RPMI7951 (cell line): ENCODE measurements at regions not wholly inside any gene's neighbourhood (a gene's known extent, or its start where the extent isn't known, plus 50 kb on each side); places are given as distances from the start of the nearest gene placed in this dataset.
A peak's percentile ranks its signal among the peaks of the same experiment; 100 is the strongest.
"Not testable (repeated sequence)": the region's sequence is repeated elsewhere in the genome, so short reads cannot be mapped to it uniquely, and the experiment has no call there.

ENCODE experiments used
- DNase-seq: peaks from one replicate; pipeline ENCODE4 v3.0.0-alpha.2; 2012; ENCODE audit warnings: low read depth

DNA sequence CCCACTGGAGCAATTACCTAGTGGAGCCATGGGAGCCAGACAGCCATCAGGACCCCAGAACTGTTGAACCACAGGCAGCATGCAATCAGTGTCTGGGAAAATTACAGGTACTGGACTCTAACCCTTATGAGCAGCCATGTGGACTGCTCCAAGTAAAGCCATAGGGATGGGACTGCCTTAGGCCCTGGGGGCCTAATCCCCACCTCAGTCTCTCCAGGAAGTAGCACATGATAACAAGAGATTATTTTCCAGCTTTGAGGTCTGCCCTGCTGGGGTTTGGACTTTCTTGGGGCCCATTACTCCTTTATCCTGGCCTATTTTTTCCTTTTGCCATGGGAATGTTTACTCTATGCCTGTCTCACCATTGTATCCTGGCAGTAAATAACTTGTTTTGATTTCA is 226.8 kb downstream of the AEBP2 start:
- DNase-seq = no peak

DNA sequence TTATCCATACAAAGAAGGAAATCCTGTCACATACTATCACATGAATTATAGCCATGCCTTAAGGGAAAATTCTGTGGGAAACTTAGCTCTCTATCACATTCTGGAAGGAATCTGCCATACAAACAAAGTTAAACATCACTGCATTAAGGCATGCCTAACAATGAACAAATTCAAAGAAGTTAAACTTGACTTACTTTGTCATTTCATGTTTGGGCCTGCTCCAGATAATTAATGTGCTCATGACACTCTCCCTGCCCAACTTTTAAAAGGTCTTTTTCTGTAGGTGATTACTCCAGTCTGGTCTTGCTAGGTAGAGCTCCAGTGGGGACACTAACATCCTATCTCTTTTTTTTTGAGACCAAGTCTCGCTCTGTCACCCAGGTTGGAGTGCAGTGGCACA is 230.5 kb downstream of the AEBP2 start:
- DNase-seq = no peak

DNA sequence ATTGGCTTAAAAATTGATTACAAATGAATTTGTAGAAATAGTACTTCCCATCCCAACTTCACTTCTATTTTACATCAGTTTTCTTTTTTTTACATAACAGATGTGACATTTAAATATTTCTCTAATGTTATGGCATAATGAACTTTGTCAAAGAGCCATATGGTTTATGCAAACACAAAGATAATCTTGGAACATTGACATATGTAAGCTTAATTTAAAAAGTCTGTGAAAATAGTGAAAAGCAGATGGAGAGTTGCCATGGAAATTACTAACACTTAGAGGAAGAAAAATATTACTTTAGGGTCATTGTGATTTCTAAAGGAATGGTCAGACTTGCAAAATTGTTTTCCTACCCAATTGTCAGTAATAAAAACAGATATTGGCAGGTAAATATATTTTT is 232.4 kb downstream of the AEBP2 start:
- no peak for DNase-seq

DNA sequence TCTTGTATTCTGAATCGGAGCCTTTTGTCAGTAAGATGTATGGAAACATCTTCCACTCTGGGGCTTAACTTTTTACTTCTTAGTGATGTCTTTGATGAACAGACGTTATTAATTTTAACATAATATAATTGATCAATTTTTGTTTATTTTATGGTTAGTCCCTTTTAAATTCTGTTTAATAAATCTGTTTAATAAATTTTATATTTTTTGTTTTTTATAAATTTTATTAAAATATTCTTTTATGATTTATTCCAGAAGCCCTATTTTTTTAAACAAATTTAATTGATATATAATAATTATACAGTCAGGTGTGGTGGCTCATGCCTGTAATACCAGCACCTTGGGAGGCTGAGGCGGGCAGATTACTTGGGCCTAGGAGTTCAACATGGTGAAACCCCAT is 235.1 kb downstream of the AEBP2 start:
- DNase-seq = no peak

DNA sequence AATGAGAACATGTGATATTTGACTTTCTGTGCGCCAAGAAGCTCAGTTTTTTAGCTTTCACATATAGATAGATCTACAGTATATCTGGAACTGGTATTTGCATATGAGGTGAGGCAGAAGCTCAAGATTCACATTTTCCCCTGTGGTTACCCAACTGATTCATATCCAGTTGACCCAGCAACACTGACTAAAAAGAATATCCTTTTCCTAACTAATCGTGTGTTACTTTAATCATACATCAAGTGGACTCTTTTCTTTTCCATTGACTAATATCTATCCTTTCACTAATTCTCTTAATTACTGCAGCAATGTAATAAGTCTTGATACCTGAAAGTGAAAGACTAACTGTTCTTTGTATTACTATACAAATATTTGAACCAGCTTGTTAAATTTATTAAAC is 236.1 kb downstream of the AEBP2 start:
- DNase-seq = no peak

DNA sequence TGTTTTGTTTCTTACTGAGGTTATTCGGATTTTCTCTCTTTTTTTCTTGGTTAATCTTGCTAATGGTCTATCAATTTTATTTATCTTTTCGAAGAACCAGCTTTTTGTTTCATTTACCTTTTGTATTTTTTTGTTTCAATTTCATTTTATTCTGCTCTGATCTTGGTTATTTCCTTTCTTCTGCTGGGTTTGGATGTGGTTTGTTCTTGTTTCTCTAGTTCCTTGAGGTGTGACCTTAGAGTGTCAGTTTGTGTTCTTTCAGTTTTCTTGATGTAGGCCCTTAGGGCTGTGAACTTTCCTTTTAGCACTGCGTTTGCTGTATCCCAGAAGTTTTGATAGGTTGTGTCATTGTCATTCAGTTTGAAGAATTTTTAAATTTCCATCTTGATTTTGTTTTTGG is 239.2 kb downstream of the AEBP2 start:
- not testable (repeated sequence) for DNase-seq

DNA sequence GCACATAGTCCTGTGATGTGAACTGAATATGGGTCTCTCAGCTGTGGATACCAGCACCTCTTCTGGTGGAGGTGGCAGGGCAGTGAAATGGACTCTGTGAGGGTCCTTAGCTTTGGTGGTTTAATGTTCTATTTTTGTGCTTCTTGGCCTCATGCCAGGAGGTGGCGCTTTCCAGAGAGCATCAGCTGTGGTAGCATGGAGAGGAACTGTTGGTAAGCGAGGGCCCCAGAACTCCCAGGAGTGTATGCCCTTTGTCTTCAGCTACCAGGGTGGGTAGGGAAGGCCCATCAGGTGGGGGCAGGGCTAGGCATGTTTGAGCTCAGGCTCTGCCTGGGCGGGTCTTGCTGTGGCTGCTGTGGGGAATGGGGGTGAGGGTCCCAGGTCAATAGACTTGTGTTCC is 241.7 kb downstream of the AEBP2 start:
- no peak for DNase-seq

DNA sequence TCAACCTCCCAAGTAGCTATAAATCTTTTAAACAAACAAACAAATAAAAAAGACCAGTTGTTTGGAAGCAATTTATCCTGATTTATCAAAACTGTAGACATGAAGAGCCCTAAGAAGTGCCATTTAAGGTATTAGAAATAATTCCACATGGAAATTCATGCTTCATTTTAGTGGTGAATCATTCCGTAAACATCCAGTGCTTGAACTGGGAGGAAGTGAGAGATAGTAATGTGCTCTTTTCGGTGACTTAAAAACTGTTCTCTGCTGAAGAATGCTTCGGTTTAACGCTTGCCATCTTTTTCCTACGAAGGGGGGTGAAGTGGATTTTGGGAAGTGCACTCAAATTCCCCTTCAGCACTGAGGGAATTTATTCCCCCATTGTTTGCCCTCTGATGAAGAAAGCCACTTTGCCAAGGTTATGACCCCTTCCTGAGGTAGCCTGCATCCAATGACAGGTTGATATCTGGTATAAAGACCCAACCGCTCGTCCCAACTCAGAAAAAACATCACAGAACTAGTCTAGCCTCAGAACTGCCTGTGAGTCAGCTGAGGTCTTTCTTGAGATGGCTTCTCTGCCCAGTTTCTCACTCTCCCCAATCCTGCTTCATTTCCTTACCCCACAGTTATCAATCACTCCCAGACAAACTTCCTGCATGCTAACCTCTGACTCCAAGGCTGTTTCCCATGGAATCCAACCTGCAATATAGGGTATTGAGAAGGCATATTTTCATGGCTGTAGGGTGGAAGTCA is 244.1 kb downstream of the AEBP2 start:
- peak; percentile 68 for DNase-seq

DNA sequence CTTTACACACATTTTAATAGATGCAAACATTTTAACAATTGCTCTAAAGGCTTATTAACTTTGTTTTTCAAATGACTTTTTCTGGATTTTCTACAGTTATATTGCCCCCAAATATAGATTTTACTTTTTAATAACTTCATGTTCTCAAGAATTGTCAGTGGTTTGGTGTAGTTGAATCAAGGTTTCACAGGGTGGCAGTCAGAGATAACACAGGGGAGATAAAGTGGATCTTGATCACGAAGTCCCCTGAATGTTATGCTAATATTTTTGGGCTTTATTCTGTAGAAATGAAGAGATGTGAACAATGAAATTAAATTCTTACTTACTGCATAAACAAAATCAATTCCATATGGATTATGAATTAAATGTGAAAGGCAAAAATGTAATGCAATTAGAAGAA is 248.1 kb downstream of the AEBP2 start:
- DNase-seq = no peak

DNA sequence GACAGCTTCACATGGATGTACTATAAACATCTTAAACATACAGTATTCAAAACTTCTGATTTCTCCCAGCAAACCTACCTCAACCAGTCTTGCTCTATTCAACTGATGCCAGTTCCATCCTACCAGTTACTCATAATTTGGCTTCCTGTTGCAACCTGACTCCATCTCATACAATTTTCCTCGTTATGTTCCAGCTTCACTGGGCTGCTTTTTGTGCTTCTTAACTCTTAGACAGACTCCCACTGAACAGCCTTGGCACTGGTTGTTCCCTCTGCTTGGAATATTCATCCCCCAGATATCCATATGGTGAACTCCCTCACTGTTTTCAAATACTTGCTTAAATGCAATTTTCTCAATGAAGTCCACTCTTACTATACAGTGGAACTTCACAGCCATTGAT is 249.2 kb downstream of the AEBP2 start:
- DNase-seq = no peak

DNA sequence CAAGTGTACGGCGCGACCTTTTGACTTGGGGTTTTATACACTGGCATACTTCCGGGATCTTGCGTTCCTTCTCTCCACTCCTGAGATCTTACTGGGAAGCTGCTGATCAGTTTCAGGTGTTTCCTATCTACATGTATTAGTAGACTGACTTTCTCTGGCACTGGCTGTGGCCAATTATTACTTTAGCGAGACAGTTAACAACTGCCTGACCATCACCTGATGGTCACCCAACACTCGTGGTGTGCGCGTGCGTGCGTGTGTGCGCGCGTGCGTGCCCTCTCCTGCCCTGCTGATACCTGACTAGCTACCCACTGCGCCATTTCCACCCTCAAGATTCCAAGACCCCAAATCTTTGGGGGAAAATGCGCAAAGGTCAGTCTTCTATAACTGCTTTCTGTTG is 249.9 kb downstream of the AEBP2 start:
- DNase-seq = no peak

DNA sequence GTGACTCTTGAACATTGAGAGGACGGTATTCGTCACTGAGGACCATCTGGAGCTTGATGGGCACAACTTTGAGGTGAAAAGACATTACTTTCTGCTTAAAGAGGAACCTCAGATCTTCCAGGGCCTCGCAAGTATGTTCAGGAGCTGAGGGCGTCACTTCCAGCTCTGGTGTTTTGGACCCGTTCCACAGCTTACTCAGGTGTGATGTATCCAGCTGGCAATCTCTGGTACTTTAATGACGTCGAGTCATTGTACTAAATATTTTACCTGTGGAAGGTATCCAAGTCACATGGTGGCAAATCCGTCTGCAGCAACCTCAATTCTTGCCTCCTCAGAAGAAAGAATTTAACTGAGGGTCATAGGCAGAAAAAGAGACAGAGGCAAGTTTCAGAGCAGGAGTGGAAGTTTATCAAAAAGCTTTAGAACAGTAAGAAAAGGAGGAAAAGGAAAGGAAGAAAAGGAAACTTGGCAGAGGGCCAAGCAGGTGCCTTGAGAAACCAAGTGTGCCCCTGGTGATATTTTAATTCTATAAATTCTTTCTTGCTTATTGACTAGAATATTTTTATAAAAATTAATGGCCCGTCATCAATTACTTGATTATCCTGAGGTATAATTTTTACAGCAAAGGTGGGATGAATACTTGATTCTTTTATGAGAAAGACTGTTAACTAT is 250.6 kb downstream of the AEBP2 start:
- no peak for DNase-seq

DNA sequence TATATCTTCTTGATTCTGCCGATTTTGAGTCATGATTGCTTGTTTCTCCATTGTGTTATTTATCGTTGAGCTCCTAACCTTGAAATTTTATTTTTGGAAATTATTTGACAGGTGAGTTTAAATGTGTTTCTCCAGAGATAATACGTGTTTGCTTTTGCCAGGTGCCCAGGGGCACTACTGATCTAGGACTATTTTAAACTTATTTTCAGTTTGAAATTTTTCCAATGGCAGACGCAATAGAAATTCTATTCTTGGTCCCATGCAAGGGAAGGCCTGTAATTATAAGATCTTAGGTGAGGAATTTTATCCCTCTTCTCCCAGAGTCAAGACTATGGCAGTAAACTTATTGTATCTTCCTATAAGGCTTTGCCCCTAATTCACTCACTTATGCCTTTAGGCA is 252.8 kb downstream of the AEBP2 start:
- no peak for DNase-seq

DNA sequence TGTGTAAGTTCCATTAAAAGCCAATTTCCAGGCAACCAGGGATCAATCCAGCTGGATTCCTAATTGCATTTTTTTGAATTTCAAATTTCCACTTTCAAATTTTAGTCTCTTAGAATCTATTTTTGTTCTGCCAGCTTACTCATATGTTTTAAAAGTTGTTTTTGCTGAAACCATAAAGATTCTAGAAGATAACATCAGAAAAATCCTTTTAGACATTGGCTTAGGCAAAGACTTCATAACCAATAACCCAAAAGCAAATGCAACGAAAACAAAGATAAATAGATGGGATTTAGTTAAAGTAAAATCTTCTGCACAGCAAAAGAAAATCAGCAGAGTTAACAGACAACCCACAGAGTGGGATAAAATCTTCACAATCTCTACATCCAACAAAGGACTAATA is 253.3 kb downstream of the AEBP2 start:
- DNase-seq = no peak

DNA sequence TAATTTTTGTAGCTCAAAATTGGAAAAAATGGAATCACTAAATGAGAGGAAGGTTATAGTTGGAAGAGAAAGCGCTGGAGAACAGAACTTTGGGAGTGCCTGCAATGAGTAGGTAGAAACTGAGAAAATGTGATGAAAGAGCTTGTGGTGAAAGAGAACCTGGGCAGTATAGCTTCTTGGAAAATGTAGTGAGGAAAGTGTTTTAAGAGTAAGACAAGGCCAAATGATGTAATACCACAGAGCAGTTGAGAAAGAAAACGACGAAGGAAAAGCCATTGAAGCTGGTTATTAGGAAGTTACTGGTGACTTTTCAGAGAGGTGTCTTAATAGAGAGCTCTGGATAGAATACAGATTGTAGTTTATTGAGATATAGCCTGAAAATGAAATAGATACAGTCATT is 255.3 kb downstream of the AEBP2 start:
- no peak for DNase-seq

DNA sequence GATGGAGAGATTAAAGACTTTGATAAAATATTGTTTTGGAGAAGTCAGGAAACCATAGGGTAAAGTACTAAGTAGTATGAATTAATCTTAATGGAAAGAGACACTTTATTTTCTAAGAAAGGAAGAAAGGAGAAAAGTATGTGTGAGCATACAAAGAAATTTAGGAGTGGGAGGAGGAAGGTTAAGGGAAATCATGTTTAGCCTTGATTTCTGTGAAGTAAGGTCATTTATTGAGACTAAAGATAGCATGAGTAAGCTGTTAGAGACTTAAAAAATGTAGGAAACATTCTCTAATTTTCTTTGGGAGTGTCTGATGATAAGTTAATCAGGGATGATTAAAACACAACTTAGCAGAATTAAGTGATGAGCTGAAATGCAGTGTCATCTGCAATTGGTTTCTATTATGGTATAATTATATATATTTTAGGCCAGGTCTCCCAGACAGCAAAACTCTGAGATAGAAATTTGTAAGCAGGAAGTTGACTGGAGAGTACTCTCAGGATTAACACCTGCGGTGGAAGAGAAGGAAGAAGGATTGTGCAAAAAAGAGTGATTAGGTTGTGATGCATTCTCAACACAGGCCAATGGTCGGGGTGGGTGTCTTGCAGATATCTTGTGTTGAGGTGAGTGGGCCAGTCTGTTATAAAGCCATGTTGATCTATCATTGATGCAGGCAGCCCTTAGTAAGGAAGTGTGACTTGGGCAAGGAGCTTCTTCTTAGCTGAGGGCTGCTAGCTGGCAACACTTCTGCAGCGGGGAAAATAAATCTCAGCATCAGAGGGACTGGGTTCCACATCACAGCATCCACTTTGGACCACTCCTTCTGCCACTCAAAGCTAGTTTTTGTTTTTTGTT is 256.2 kb downstream of the AEBP2 start:
- no peak for DNase-seq

DNA sequence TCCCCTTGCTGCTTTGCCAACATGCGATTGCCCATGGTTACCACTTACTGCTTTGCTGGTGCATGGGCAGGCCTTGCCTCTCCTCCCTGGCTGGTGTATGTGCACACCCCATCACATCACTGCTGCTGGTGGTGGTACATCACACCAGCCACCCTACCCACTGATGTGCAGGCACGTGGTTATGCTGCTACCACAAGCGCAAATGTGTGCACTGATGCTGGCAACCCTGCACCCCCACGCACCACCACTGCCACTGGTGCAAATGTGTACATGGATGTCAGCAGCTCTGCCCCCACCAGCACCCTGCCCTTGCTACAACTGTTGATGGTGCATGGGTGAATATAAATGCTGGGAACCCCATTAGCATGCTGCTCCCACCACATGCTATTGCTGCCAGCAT is 261.7 kb downstream of the AEBP2 start:
- DNase-seq = no peak

DNA sequence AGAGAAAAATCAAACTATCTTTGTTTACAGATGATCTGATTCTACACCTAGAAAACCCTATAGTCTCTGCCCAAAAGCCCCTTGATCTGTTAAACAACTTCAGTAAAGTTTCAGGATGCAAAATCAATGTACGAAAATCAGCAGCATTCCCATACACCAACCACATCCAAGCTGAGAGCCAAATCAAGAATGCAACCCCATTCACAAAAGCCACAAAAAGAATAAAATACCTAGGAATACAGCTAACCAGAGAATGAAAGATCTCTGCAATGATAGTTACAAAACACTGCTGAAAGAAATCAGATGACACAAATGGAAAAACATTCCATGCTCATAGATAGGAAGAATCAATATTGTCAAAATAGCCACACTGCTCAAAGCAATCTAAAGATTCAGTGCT is 265.7 kb downstream of the AEBP2 start:
- DNase-seq = no peak

DNA sequence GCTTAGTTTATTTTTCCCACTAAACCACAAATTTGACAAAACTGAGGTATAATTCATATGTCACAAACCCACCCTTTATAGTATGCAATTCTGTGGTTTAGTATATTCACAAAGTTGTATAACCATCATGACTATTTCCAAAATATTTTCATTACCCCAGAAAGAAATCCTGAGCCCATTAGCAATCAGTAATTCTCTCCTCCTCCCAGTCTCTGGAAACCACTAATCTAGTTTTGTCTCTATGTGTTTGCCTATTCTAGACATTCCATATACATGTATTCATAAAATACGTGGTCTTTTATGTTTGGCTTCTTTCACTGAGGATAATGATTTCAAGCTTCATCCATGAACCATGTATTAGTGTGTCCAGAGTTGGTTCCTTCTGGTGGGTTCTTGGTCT is 267.6 kb downstream of the AEBP2 start:
- DNase-seq = no peak

DNA sequence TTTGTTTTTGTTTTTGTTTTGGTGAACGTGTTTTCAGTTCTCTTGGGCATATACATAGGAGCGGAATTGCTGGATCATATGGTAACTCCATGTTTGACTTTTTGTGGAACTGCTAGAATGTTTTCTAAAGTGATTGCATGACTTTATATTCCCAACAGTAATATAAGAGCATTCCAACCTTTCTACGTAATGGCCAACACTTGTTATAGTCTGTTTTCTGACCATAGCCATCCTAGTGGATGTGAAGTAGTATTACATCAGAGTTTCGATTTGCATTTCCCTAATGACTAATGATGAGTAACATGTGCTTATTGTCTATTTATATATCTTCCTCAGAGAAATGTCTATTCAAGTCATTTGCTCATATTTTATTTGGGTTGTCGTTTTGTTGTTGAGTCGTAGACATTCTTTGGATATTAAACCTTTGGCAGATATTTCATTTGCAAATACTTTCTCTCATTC is 268.7 kb downstream of the AEBP2 start:
- peak; percentile 58 for DNase-seq

DNA sequence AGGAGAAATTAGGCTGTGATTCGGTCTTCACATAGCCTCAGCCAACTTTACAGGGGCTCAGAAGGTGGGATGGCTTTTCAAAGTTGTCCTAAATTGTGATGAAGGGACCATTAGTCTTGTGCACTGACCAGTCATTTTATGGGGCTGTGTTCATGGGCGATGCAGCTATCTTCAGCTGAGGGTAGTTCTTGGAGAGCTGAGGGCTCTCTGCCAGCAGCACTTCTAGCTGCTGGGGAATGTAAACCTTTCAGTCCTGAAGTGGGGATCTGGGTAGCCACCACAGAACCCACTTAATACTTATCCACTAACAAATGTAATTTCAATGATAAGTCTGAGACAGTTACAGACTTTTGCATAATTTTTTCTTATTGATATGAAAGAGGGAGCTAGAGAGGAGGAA is 270.6 kb downstream of the AEBP2 start:
- no peak for DNase-seq
